GM23338 (cell line): ENCODE measurements at regions not wholly inside any gene's neighbourhood (a gene's known extent, or its start where the extent isn't known, plus 50 kb on each side); places are given as distances from the start of the nearest gene placed in this dataset.

Source experiments
- ATAC-seq: fragments of 200-7000 bp; cut with Tn5 transposase; 3 replicates; pipeline ENCODE4 v1.9.1; 2020
- DNase-seq: peaks from one replicate; pipeline ENCODE4 v3.0.0-alpha.2; 2015; ENCODE audit warnings: low spot score
- H2AFZ ChIP-seq: fragments of 200-600 bp; sonication (generic); 2 replicates; pipeline ENCODE4 v1.8.0; 2016; ENCODE audit warnings: antibody characterized with exemption, mild to moderate bottlenecking, moderate library complexity
- H3F3A ChIP-seq: fragments of 200-600 bp; sonication (generic); replicated peaks from 2 replicates; pipeline ENCODE4 v1.8.0; 2017; ENCODE audit warnings: antibody characterized with exemption, mixed run types, low read depth
- H3K27ac ChIP-seq: fragments of 200-600 bp; sonication (generic); 2 replicates; pipeline ENCODE4 v1.6.1; 2016; ENCODE audit warnings: low read depth
- H3K27me3 ChIP-seq: fragments of 200-600 bp; sonication (generic); 2 replicates; pipeline ENCODE4 v1.8.0; 2016; ENCODE audit warnings: mild to moderate bottlenecking, mixed run types, moderate library complexity; ENCODE audit not compliant: insufficient read depth
- H3K36me3 ChIP-seq: fragments of 200-600 bp; sonication (generic); 2 replicates; pipeline ENCODE4 v1.8.0; 2016; ENCODE audit warnings: mild to moderate bottlenecking; ENCODE audit not compliant: insufficient read depth
- H3K4me1 ChIP-seq: fragments of 200-600 bp; sonication (generic); 2 replicates; pipeline ENCODE4 v1.8.0; 2016; ENCODE audit warnings: mild to moderate bottlenecking, moderate library complexity; ENCODE audit not compliant: insufficient read depth
- H3K4me2 ChIP-seq: fragments of 200-600 bp; sonication (generic); 2 replicates; pipeline ENCODE4 v1.7.1; 2017; ENCODE audit warnings: mixed run types
- H3K4me3 ChIP-seq: fragments of 200-600 bp; sonication (generic); 2 replicates; pipeline ENCODE4 v1.6.1; 2016; ENCODE audit warnings: mixed run types
- H3K79me2 ChIP-seq: fragments of 200-600 bp; sonication (generic); replicated peaks from 2 replicates; pipeline ENCODE4 v1.8.0; 2017; ENCODE audit warnings: mild to moderate bottlenecking; ENCODE audit not compliant: insufficient read depth
- H3K9me2 ChIP-seq: fragments of 200-600 bp; sonication (generic); 2 replicates; pipeline ENCODE4 v1.8.0; 2017; ENCODE audit not compliant: insufficient read depth
- H4K20me1 ChIP-seq: fragments of 200-600 bp; sonication (generic); replicated peaks from 2 replicates; pipeline ENCODE4 v1.8.0; 2017; ENCODE audit warnings: mild to moderate bottlenecking; ENCODE audit not compliant: insufficient read depth
- H3K27ac Mint-ChIP-seq: 2 replicates; pipeline ENCODE4 v1.8.0; 2020; ENCODE audit warnings: inconsistent platforms, mild to moderate bottlenecking, moderate library complexity, mixed read lengths
- H3K27me3 Mint-ChIP-seq: 3 replicates; pipeline ENCODE4 v1.8.0; 2022; ENCODE audit warnings: low read depth, mild to moderate bottlenecking, moderate library complexity, mixed read lengths, inconsistent platforms; ENCODE audit not compliant: insufficient read depth, poor library complexity
- H3K36me3 Mint-ChIP-seq: 3 replicates; pipeline ENCODE4 v1.8.0; 2021; ENCODE audit warnings: low read depth, mild to moderate bottlenecking, inconsistent platforms, moderate library complexity, mixed read lengths
- H3K4me1 Mint-ChIP-seq: 3 replicates; pipeline ENCODE4 v1.8.0; 2020; ENCODE audit warnings: mild to moderate bottlenecking, inconsistent platforms, mixed read lengths
- H3K4me3 Mint-ChIP-seq: 3 replicates; pipeline ENCODE4 v1.8.0; 2021; ENCODE audit warnings: moderate library complexity, mild to moderate bottlenecking, inconsistent platforms, mixed read lengths
- H3K9me3 Mint-ChIP-seq: 3 replicates; pipeline ENCODE4 v1.8.0; 2020; ENCODE audit warnings: moderate library complexity, mild to moderate bottlenecking, inconsistent platforms, mixed read lengths
- CREB1 ChIP-seq: fragments of 250-450 bp; sonication (Bioruptor Pico); IDR thresholded peaks from 2 replicates; pipeline ENCODE4 v1.5.0; 2020; ENCODE audit warnings: low read depth, mild to moderate bottlenecking, moderate library complexity
- ETS1 ChIP-seq: IDR thresholded peaks from 2 replicates; pipeline ENCODE4 v1.6.1; 2016; ENCODE audit warnings: antibody characterized with exemption
- EZH2 ChIP-seq: fragments of 200-600 bp; sonication (generic); IDR thresholded peaks from one replicate; pipeline ENCODE4 v1.8.0; 2017; ENCODE audit warnings: antibody characterized with exemption, mild to moderate bottlenecking, low read depth; ENCODE audit not compliant: unreplicated experiment
- EZH2phosphoT487 ChIP-seq: fragments of 200-600 bp; sonication (generic); IDR thresholded peaks from one replicate; pipeline ENCODE4 v1.8.1; 2018; ENCODE audit warnings: antibody characterized with exemption; ENCODE audit not compliant: unreplicated experiment
- JUNB ChIP-seq: IDR thresholded peaks from one replicate; pipeline ENCODE4 v1.6.1; 2016; ENCODE audit warnings: antibody characterized with exemption; ENCODE audit not compliant: unreplicated experiment
- NANOG ChIP-seq: IDR thresholded peaks from 2 replicates; pipeline ENCODE4 v1.6.1; 2016; ENCODE audit warnings: antibody characterized with exemption, borderline replicate concordance
- POLR2AphosphoS5 ChIP-seq: IDR thresholded peaks from 2 replicates; pipeline ENCODE4 v1.6.1; 2016; ENCODE audit warnings: antibody characterized with exemption, low read depth
- REST ChIP-seq: IDR thresholded peaks from one replicate; pipeline ENCODE4 v1.6.1; 2018; ENCODE audit warnings: antibody characterized with exemption; ENCODE audit not compliant: unreplicated experiment
- ZNF114 ChIP-seq: fragments of 250-450 bp; sonication (Bioruptor Pico); IDR thresholded peaks from 2 replicates; pipeline ENCODE4 v1.5.0; 2020; ENCODE audit warnings: mild to moderate bottlenecking, moderate library complexity
- ZNF331 ChIP-seq: fragments of 250-450 bp; sonication (Bioruptor Pico); IDR thresholded peaks from 2 replicates; pipeline ENCODE4 v1.5.0; 2020; ENCODE audit warnings: low read depth, mild to moderate bottlenecking, moderate library complexity

GRCh38 chr18:44545359-44545985 lies 135.2 kb upstream of the SETBP1 start (continued):
- TF ChIP-seq REST (no peak), ZNF114 (CRISPR knock-in tag) (no peak), NANOG (no peak), CREB1 (no peak), ZNF331 (no peak), EZH2 (no peak), JUNB (no peak), ETS1 (no peak), POLR2AphosphoS5 (no peak), EZH2phosphoT487 (no peak)

GRCh38 chr18:44546954-44547353 lies 133.7 kb upstream of the SETBP1 start:
- H3K4me1 Mint-ChIP-seq = peaks cover 4% of the 10 kb centered on the region; the same call in 1 of the 3 replicates
- ATAC-seq = no peak
- TF ChIP-seq REST (no peak), JUNB (no peak), EZH2 (no peak), POLR2AphosphoS5 (no peak), CREB1 (no peak), EZH2phosphoT487 (no peak)

More at GRCh38 chr18:44546954-44547353, 133.7 kb upstream of the SETBP1 start:
- H3K79me2 ChIP-seq = no peaks in the 10 kb centered on the region
- Mint-ChIP-seq H3K27me3 (no peaks in the 10 kb centered on the region), H3K36me3 (no peaks in the 10 kb centered on the region), H3K9me3 (no peaks in the 10 kb centered on the region), H3K27ac (no peak overlapping the region), H3K4me3 (no peak overlapping the region)
- H3K4me3 ChIP-seq = no peak overlapping the region
- H3K4me2 ChIP-seq = no peak overlapping the region
- H4K20me1 ChIP-seq = no peaks in the 10 kb centered on the region; the same call in 1 of the 2 replicates
- no peaks in the 10 kb centered on the region for H3F3A ChIP-seq
- no peaks in the 10 kb centered on the region for H3K4me1 ChIP-seq
- no peaks in the 10 kb centered on the region for H3K27me3 ChIP-seq
- no peaks in the 10 kb centered on the region for H3K36me3 ChIP-seq
- H3K27ac ChIP-seq = no peak overlapping the region
- no peak for DNase-seq
- H3K9me2 ChIP-seq = peaks cover 8% of the 10 kb centered on the region
- no peak overlapping the region for H2AFZ ChIP-seq
